ENCODE measurements at regions not wholly inside any gene's neighbourhood (a gene's known extent, or its start where the extent isn't known, plus 50 kb on each side); places are given as distances from the start of the nearest gene placed in this dataset.

GRCh38 chr2:239605976-239606375 lies 205.2 kb upstream of the HDAC4 start:
- no peak overlapping the region for H3K27ac ChIP-seq (ENCODE audit: low read depth, low read length)
- WGBS, 3 donors, result 13 to 53% (median 36%) methylated on average over 5 of the region's 5 CpGs

- H3K27ac ChIP-seq (ENCODE audit: low read depth, low read length), result no peak overlapping the region
- WGBS, 3 donors, result 69 to 83% (median 73%) methylated on average over 6 of the region's 6 CpGs
Measured at GRCh38 chr2:239605409-239605808, 204.6 kb upstream of the HDAC4 start.

- H3K27ac ChIP-seq (ENCODE audit: low read depth, low read length), result no peak overlapping the region
- WGBS, 3 donors, result 68 to 76% (median 75%) methylated on average over 5 of the region's 5 CpGs
Measured at GRCh38 chr2:239604861-239605260, 204.0 kb upstream of the HDAC4 start.

GRCh38 chr2:239603411-239604356 lies 202.9 kb upstream of the HDAC4 start:
- H3K27ac ChIP-seq (ENCODE audit: low read depth, low read length), result no peak overlapping the region
- 78 to 85% (median 84%) methylated on average over 11 of the region's 11 CpGs for WGBS, 3 donors

GRCh38 chr2:239602290-239603282 lies 201.8 kb upstream of the HDAC4 start:
- no peak overlapping the region for H3K27ac ChIP-seq (ENCODE audit: low read depth, low read length)
- 72 to 86% (median 85%) methylated on average over 30 of the region's 30 CpGs for WGBS, 3 donors

GRCh38 chr2:239601880-239602279 lies 201.1 kb upstream of the HDAC4 start:
- 83 to 91% (median 90%) methylated on average over 7 of the region's 7 CpGs for WGBS, 3 donors

GRCh38 chr2:239601201-239601851 lies 200.5 kb upstream of the HDAC4 start:
- WGBS, 3 donors, result 74 to 87% (median 83%) methylated on average over 15 of the region's 15 CpGs
- H3K27ac ChIP-seq (ENCODE audit: low read depth, low read length), result no peak overlapping the region

More at GRCh38 chr2:239601880-239602279, 201.1 kb upstream of the HDAC4 start:
- H3K27ac ChIP-seq (ENCODE audit: low read depth, low read length), result no peak overlapping the region

GRCh38 chr2:239600650-239601049 lies 199.8 kb upstream of the HDAC4 start:
- no peak overlapping the region for H3K27ac ChIP-seq (ENCODE audit: low read depth, low read length)
- 66 to 74% (median 73%) methylated on average over 4 to 5 of the region's 5 CpGs for WGBS, 3 donors

- no peak overlapping the region for H3K27ac ChIP-seq (ENCODE audit: low read depth, low read length)
- 73 to 90% (median 90%) methylated on average over 14 of the region's 14 CpGs for WGBS, 3 donors
Measured at GRCh38 chr2:239600001-239600593, 199.3 kb upstream of the HDAC4 start.

GRCh38 chr2:239599299-239599698 lies 198.5 kb upstream of the HDAC4 start:
- no peak overlapping the region for H3K27ac ChIP-seq (ENCODE audit: low read depth, low read length)
- WGBS, 3 donors, result 84 to 91% (median 90%) methylated on average over 14 of the region's 14 CpGs

- H3K27ac ChIP-seq (ENCODE audit: low read depth, low read length), result no peak overlapping the region
- 56 to 81% (median 76%) methylated on average over 5 of the region's 5 CpGs for WGBS, 3 donors
Measured at GRCh38 chr2:239598732-239599090, 197.9 kb upstream of the HDAC4 start.

- 81 to 88% (median 86%) methylated on average over 23 of the region's 23 CpGs for WGBS, 3 donors
Measured at GRCh38 chr2:239598011-239598731, 197.4 kb upstream of the HDAC4 start.

GRCh38 chr2:239597216-239597615 lies 196.4 kb upstream of the HDAC4 start:
- 72 to 93% (median 89%) methylated on average over 6 of the region's 6 CpGs for WGBS, 3 donors
- no peak overlapping the region for H3K27ac ChIP-seq (ENCODE audit: low read depth, low read length)

More at GRCh38 chr2:239598011-239598731, 197.4 kb upstream of the HDAC4 start:
- H3K27ac ChIP-seq (ENCODE audit: low read depth, low read length), result no peak overlapping the region

GRCh38 chr2:239596792-239597191 lies 196.0 kb upstream of the HDAC4 start:
- WGBS, 3 donors, result 84 to 87% (median 84%) methylated on average over 11 of the region's 11 CpGs
- no peak overlapping the region for H3K27ac ChIP-seq (ENCODE audit: low read depth, low read length)

GRCh38 chr2:239596253-239596652 lies 195.4 kb upstream of the HDAC4 start:
- WGBS, 3 donors, result 66 to 81% (median 78%) methylated on average over 4 of the region's 4 CpGs

GRCh38 chr2:239595726-239596125 lies 194.9 kb upstream of the HDAC4 start:
- WGBS, 3 donors, result 81 to 94% (median 90%) methylated on average over 8 of the region's 8 CpGs

More at GRCh38 chr2:239596253-239596652, 195.4 kb upstream of the HDAC4 start:
- no peak overlapping the region for H3K27ac ChIP-seq (ENCODE audit: low read depth, low read length)

More at GRCh38 chr2:239595726-239596125, 194.9 kb upstream of the HDAC4 start:
- no peak overlapping the region for H3K27ac ChIP-seq (ENCODE audit: low read depth, low read length)
